Smooth muscle cell (in vitro differentiated cells): ENCODE measurements at regions not wholly inside any gene's neighbourhood (a gene's known extent, or its start where the extent isn't known, plus 50 kb on each side); places are given as distances from the start of the nearest gene placed in this dataset.

Experiments used
- DNase-seq: peaks from one replicate; lab custom pipeline; 2025; ENCODE audit not compliant: unreplicated experiment; lab: John Stamatoyannopoulos, UW
- H2AFZ ChIP-seq: fragments of 200-600 bp; sonication (generic); 2 replicates; pipeline ENCODE4 v1.6.0; 2016; ENCODE audit warnings: antibody characterized with exemption, low read depth, mild to moderate bottlenecking
- H3F3A ChIP-seq: fragments of 200-600 bp; sonication (generic); 2 replicates; pipeline ENCODE4 v1.6.0; 2017; ENCODE audit warnings: antibody characterized with exemption, low read depth
- H3K27ac ChIP-seq: fragments of 200-600 bp; sonication (generic); 2 replicates; pipeline ENCODE4 v1.5.1; 2016; ENCODE audit warnings: low read depth, mild to moderate bottlenecking
- H3K27me3 ChIP-seq: fragments of 200-600 bp; sonication (generic); 2 replicates; pipeline ENCODE4 v1.6.1; 2016; ENCODE audit warnings: low read depth, mild to moderate bottlenecking
- H3K36me3 ChIP-seq: fragments of 200-600 bp; sonication (generic); 2 replicates; pipeline ENCODE4 v1.5.1; 2016; ENCODE audit warnings: low read depth
- H3K4me1 ChIP-seq: fragments of 200-600 bp; sonication (generic); 2 replicates; pipeline ENCODE4 v1.5.1; 2016; ENCODE audit warnings: low read depth
- H3K4me2 ChIP-seq: fragments of 200-600 bp; sonication (generic); 2 replicates; pipeline ENCODE4 v1.6.0; 2016; ENCODE audit warnings: mild to moderate bottlenecking
- H3K4me3 ChIP-seq: fragments of 200-600 bp; sonication (generic); 2 replicates; pipeline ENCODE4 v1.5.1; 2016; ENCODE audit warnings: mild to moderate bottlenecking
- H3K79me2 ChIP-seq: fragments of 200-600 bp; sonication (generic); 2 replicates; pipeline ENCODE4 v1.6.0; 2016; ENCODE audit warnings: low read depth, mild to moderate bottlenecking
- H3K9ac ChIP-seq: fragments of 200-600 bp; sonication (generic); 2 replicates; pipeline ENCODE4 v1.6.0; 2016; ENCODE audit warnings: low read depth
- H3K9me3 ChIP-seq: fragments of 200-600 bp; sonication (generic); replicated peaks from 2 replicates; pipeline ENCODE4 v1.5.1; 2016; ENCODE audit warnings: low read depth
- H4K20me1 ChIP-seq: fragments of 200-600 bp; sonication (generic); 2 replicates; pipeline ENCODE4 v1.6.0; 2016; ENCODE audit warnings: low read depth
- CTCF ChIP-seq: fragments of 200-600 bp; sonication (generic); IDR thresholded peaks from 2 replicates; pipeline ENCODE4 v1.5.1; 2017; ENCODE audit warnings: borderline replicate concordance, mild to moderate bottlenecking, antibody characterized with exemption; ENCODE audit not compliant: insufficient read depth, poor library complexity, severe bottlenecking
- WGBS: methylation state at CpG from one replicate; pipeline ENCODE4 v1.1.7; 2016; ENCODE audit warnings: low lambda C conversion rate; 5-methylcytosine and 5-hydroxymethylcytosine counted together

GRCh38 chr2:8494151-8494550 is 187.7 kb upstream of the ID2 start:
- no peak overlapping the region for H3K9ac ChIP-seq
- TF ChIP-seq CTCF, result no peak
- H4K20me1 ChIP-seq, result no peaks in the 10 kb centered on the region
- no peaks in the 10 kb centered on the region for H3F3A ChIP-seq
- H3K4me1 ChIP-seq, result no peaks in the 10 kb centered on the region
- no peaks in the 10 kb centered on the region for H3K36me3 ChIP-seq
- H3K4me3 ChIP-seq, result no peak overlapping the region
- H3K27ac ChIP-seq, result no peak overlapping the region
- no peaks in the 10 kb centered on the region for H3K79me2 ChIP-seq
- 95% methylated on average over 9 of the region's 9 CpGs for WGBS
- H3K27me3 ChIP-seq, result no peaks in the 10 kb centered on the region
- H3K9me3 ChIP-seq, result no peaks in the 10 kb centered on the region
- DNase-seq, result no peak
- H2AFZ ChIP-seq, result no peak overlapping the region
- H3K4me2 ChIP-seq, result no peak overlapping the region

- no peaks in the 10 kb centered on the region for H3F3A ChIP-seq
- no peak overlapping the region for H3K27ac ChIP-seq
- TF ChIP-seq CTCF, result no peak
- H4K20me1 ChIP-seq, result no peaks in the 10 kb centered on the region
- H3K9me3 ChIP-seq, result no peaks in the 10 kb centered on the region
- H3K4me1 ChIP-seq, result no peaks in the 10 kb centered on the region
- DNase-seq, result no peak
- no peak overlapping the region for H3K4me2 ChIP-seq
- H3K36me3 ChIP-seq, result no peaks in the 10 kb centered on the region
- H3K4me3 ChIP-seq, result no peak overlapping the region
- no peaks in the 10 kb centered on the region for H3K79me2 ChIP-seq
- no peak overlapping the region for H3K9ac ChIP-seq
- 87% methylated on average over 3 of the region's 3 CpGs for WGBS
- no peak overlapping the region for H2AFZ ChIP-seq
- no peaks in the 10 kb centered on the region for H3K27me3 ChIP-seq
Observed at GRCh38 chr2:8494589-8494988, 187.3 kb upstream of the ID2 start.

- H3K9me3 ChIP-seq, result no peaks in the 10 kb centered on the region
- WGBS, result 88% methylated on average over 12 of the region's 12 CpGs
- TF ChIP-seq CTCF, result no peak
- no peaks in the 10 kb centered on the region for H3K4me1 ChIP-seq
- no peaks in the 10 kb centered on the region for H3K27me3 ChIP-seq
- H3F3A ChIP-seq, result no peaks in the 10 kb centered on the region
- H4K20me1 ChIP-seq, result no peaks in the 10 kb centered on the region
- no peak overlapping the region for H3K9ac ChIP-seq
- H2AFZ ChIP-seq, result no peak overlapping the region
- H3K4me2 ChIP-seq, result no peak overlapping the region
- H3K79me2 ChIP-seq, result no peaks in the 10 kb centered on the region
- H3K27ac ChIP-seq, result no peak overlapping the region
- no peak for DNase-seq
- H3K4me3 ChIP-seq, result no peak overlapping the region
- H3K36me3 ChIP-seq, result no peaks in the 10 kb centered on the region
Observed at GRCh38 chr2:8495189-8495989, 186.5 kb upstream of the ID2 start.

GRCh38 chr2:8496079-8496478 is 185.8 kb upstream of the ID2 start:
- Histone ChIP-seq H3K4me2 (no peak overlapping the region), H3F3A (no peaks in the 10 kb centered on the region), H3K27me3 (no peaks in the 10 kb centered on the region), H3K27ac (no peak overlapping the region), H3K36me3 (no peaks in the 10 kb centered on the region), H3K4me1 (no peaks in the 10 kb centered on the region), H3K9ac (no peak overlapping the region), H3K79me2 (no peaks in the 10 kb centered on the region), H4K20me1 (no peaks in the 10 kb centered on the region), H3K4me3 (no peak overlapping the region), H2AFZ (no peak overlapping the region), H3K9me3 (no peaks in the 10 kb centered on the region)
- TF ChIP-seq CTCF, result no peak
- no peak for DNase-seq
- WGBS, result 86% methylated on average over 4 of the region's 4 CpGs
